Common myeloid progenitor, CD34-positive (primary cell): ENCODE measurements at regions not wholly inside any gene's neighbourhood (a gene's known extent, or its start where the extent isn't known, plus 50 kb on each side); places are given as distances from the start of the nearest gene placed in this dataset.
A peak's percentile ranks its signal among the peaks of the same experiment; 100 is the strongest.

Experiments used
- CTCF ChIA-PET: fragments of 350-600 bp; sonication (Branson Sonifier 250); formaldehyde crosslinking; loops from one replicate; lab custom pipeline; 2021; ENCODE audit warnings: antibody characterized with exemption; lab: Charles Lee
- POLR2A ChIA-PET: fragments of 350-600 bp; sonication (Branson Sonifier 250); formaldehyde crosslinking; loops from one replicate; lab custom pipeline; 2021; ENCODE audit warnings: antibody characterized with exemption; lab: Charles Lee
- DNase-seq, 3 donors: peaks; one replicate each; pipeline versions ENCODE4 v3.0.0 to v3.0.0-alpha.2; 2013
- H3K27ac ChIP-seq, 2 experiments: 1 replicate in 1 of 2; 2 replicates in 1 of 2; pipeline ENCODE4 v1.7.0; 2013; ENCODE audit warnings: inconsistent platforms in 2 of 2, low read length in 2 of 2, mild to moderate bottlenecking in 2 of 2, low read depth in 1 of 2, moderate library complexity in 1 of 2; ENCODE audit not compliant: severe bottlenecking in 2 of 2, insufficient read depth in 1 of 2, poor library complexity in 1 of 2
- H3K27me3 ChIP-seq, 5 experiments: replicated peaks in 2 of 5; 1 replicate in 3 of 5; 2 replicates in 2 of 5; pipeline versions ENCODE4 v1.6.1 to v1.7.0; 2013; ENCODE audit warnings: low read length in 4 of 5, mild to moderate bottlenecking in 2 of 5, moderate library complexity in 2 of 5, inconsistent platforms in 1 of 5; ENCODE audit not compliant: insufficient read depth in 5 of 5, control insufficient read depth in 4 of 5
- H3K36me3 ChIP-seq, 4 experiments: 1 replicate in 2 of 4; 2 replicates in 2 of 4; pipeline versions ENCODE4 v1.6.1 to v1.7.0; 2013; ENCODE audit warnings: low read length in 3 of 4, control low read depth in 1 of 4, mild to moderate bottlenecking in 1 of 4; ENCODE audit not compliant: control insufficient read depth in 4 of 4, insufficient read depth in 4 of 4
- H3K4me1 ChIP-seq, 4 experiments: 1 replicate in 3 of 4; 2 replicates in 1 of 4; pipeline versions ENCODE4 v1.6.1 to v1.7.1; 2013; ENCODE audit warnings: low read length in 3 of 4, mild to moderate bottlenecking in 3 of 4, control low read depth in 1 of 4, inconsistent platforms in 1 of 4, moderate library complexity in 1 of 4; ENCODE audit not compliant: control insufficient read depth in 4 of 4, insufficient read depth in 4 of 4; ENCODE audit errors: control extremely low read depth in 1 of 4
- H3K4me3 ChIP-seq, 7 experiments: 1 replicate in 4 of 7; 2 replicates in 3 of 7; pipeline versions ENCODE4 v1.5.1 to v1.7.0; 2013; ENCODE audit warnings: mild to moderate bottlenecking in 7 of 7, low read length in 6 of 7, moderate library complexity in 6 of 7, inconsistent platforms in 2 of 7, low read depth in 2 of 7, control low read depth in 1 of 7; ENCODE audit not compliant: insufficient read depth in 4 of 7, control insufficient read depth in 1 of 7; ENCODE audit errors: extremely low read depth in 1 of 7
- H3K9me3 ChIP-seq, 5 experiments: 1 replicate in 4 of 5; 2 replicates in 1 of 5; pipeline versions ENCODE4 v1.6.1 to v1.7.1; 2013; ENCODE audit warnings: low read length in 4 of 5, mild to moderate bottlenecking in 2 of 5, inconsistent platforms in 1 of 5, low read depth in 1 of 5, moderate library complexity in 1 of 5; ENCODE audit not compliant: control insufficient read depth in 4 of 5, insufficient read depth in 2 of 5; ENCODE audit errors: control extremely low read depth in 1 of 5
- WGBS: methylation state at CpG from one replicate; pipeline ENCODE4 v1.1.5; 2013; ENCODE audit not compliant: insufficient coverage; 5-methylcytosine and 5-hydroxymethylcytosine counted together

DNA sequence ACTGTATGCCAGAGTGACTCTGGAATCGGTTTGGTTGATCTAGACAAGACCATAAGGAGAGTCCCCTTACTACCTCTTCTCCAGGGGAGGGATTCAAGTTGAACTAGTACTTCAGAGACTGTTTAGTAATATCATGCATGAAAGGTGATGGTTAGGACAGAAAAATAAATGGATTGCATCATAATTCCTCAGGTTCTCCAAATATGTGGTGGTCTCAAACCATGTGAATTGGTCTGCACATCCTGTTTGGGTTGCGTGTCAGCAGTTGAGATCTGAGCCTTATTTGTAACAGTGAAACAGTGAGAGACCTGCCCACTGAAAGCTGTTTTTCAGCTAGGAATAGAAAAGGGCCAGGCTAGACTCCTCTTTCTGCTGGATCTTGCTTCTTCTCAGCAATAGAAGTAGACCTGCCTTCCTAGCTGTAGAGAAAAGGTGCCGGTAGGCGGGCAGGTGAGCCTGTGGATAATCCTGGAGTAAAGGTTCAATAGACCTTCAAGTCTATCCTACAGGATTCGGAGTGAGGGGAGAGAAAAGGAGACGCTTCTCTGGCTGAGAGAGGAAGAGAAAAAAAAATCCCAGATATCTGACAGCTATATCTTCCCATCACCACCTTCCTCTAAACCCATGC, 258.5 kb upstream of the E2F7 start:
- peak; percentile 1 to 65 (median 54) for DNase-seq
- ChIA-PET CTCF (interaction anchor here (1.3 to 3.4 kb wide), 3 partner anchors 8 to 172 kb away, joined by 3 to 14 read pairs (median 6); no protein-coding TSS in a partner anchor), POLR2A (no interaction called here)
- H3K27ac ChIP-seq, result no peak overlapping the region
- 80% methylated on average over 3 of the region's 6 CpGs for WGBS
- no peak overlapping the region for H3K4me3 ChIP-seq
- peaks cover 0 to 17% (median 9%) of the 10 kb centered on the region in 4 experiments for H3K4me1 ChIP-seq
- peaks cover 3 to 26% (median 10%) of the 10 kb centered on the region in 5 experiments for H3K27me3 ChIP-seq
- H3K9me3 ChIP-seq, result no peaks in the 10 kb centered on the region
- no peaks in the 10 kb centered on the region for H3K36me3 ChIP-seq

DNA sequence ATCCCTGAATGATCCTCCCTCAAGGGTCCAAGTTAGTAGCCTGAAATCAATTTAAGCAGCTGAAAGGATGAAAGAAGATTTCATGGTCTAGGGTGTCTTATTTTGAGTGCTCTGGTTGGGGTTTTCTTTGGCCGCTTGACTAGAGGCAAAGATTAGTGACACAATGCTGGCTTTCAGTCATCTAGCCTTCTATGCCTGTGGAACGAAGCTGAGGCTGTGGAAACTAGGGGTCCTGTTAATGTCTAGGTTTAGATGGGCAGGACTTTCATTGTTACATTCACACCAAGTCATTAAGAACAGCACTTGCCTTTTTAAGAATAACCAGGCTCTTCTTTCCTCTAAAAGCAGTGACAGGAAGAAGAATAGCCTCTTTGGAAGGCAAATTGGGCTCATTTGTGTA, 253.8 kb upstream of the E2F7 start:
- ChIA-PET CTCF (no interaction called here), POLR2A (no interaction called here)
- H3K27me3 ChIP-seq, result peaks cover 0 to 6% (median 0%) of the 10 kb centered on the region in 5 experiments
- WGBS, result 100% methylated on average over 1 of the region's 2 CpGs
- no peak overlapping the region for H3K27ac ChIP-seq
- peaks cover 0 to 1% (median 0%) of the 10 kb centered on the region in 5 experiments for H3K9me3 ChIP-seq
- H3K36me3 ChIP-seq, result no peaks in the 10 kb centered on the region
- peaks cover 0 to 4% (median 1%) of the 10 kb centered on the region in 4 experiments for H3K4me1 ChIP-seq
- no peak overlapping the region for H3K4me3 ChIP-seq
- no peak for DNase-seq

DNA sequence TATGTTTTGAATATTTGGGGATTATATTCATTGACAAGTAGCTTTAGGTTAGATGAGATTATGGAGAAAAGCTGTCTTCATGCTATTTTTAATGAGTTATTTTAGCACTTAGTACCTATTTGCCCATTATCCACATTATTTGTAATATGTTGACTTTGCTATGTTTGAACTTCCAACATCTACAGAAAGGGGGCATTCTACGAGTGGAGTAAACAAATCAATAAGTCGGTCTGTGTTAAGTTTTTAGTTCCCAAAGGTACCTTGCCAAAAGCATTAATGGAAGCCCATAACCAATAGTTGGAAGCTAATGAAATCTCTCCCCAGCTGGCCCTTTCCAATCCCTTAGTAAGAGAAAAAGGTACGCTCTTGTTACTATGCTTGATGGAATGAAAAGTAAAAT, 250.0 kb upstream of the E2F7 start:
- ChIA-PET POLR2A (no interaction called here), CTCF (interaction anchor here (3.1 kb wide), 1 partner anchor 9 kb away, joined by 14 read pairs; no protein-coding TSS in a partner anchor)
- no peak overlapping the region for H3K27ac ChIP-seq
- 100% methylated on average over 2 of the region's 3 CpGs for WGBS
- H3K9me3 ChIP-seq, result peaks cover 0 to 1% (median 0%) of the 10 kb centered on the region in 5 experiments
- H3K27me3 ChIP-seq, result no peaks in the 10 kb centered on the region
- no peak overlapping the region for H3K4me3 ChIP-seq
- no peaks in the 10 kb centered on the region for H3K36me3 ChIP-seq
- H3K4me1 ChIP-seq, result no peaks in the 10 kb centered on the region
- DNase-seq, result no peak

DNA sequence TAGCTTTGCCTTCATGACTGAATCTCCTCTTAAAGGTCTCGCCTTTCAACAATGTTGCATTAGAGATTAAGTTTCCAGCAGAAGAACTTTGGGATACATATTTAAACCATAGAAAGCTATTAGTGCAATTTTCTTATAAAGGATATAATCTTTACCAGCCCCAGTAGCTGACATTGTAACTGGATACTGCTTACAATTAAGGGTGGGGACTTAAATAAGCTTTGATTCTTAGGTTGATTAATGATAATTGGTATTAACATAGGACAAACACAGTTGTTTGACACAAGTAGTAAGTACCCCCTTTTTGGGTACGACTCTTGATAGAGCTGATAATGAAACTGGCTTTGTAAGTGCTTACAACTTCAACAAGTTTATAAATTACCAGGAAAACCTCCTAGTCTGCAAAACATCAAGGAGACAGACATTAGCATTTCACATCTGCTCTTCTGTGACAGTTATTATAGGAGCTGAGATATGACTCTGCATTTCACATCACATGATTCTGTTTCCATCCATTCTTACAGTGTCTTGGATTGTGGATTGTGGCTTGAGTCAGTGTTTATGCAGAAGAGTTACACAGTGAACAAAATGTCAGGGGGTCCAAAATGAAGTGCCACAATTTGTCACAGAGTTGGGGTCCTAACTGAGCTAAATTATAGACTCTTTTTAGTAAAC, 249.1 kb upstream of the E2F7 start:
- Histone ChIP-seq H3K4me3 (no peak overlapping the region), H3K27ac (no peak overlapping the region), H3K27me3 (no peaks in the 10 kb centered on the region), H3K36me3 (no peaks in the 10 kb centered on the region), H3K4me1 (no peaks in the 10 kb centered on the region), H3K9me3 (peaks cover 0 to 1% (median 0%) of the 10 kb centered on the region in 5 experiments)
- no CpG with 5 or more reads among the region's 2 CpGs for WGBS
- CTCF ChIA-PET, result interaction anchor here (3.1 kb wide), 1 partner anchor 10 kb away, joined by 14 read pairs; no protein-coding TSS in a partner anchor
- POLR2A ChIA-PET, result no interaction called here
- DNase-seq, result no peak

DNA sequence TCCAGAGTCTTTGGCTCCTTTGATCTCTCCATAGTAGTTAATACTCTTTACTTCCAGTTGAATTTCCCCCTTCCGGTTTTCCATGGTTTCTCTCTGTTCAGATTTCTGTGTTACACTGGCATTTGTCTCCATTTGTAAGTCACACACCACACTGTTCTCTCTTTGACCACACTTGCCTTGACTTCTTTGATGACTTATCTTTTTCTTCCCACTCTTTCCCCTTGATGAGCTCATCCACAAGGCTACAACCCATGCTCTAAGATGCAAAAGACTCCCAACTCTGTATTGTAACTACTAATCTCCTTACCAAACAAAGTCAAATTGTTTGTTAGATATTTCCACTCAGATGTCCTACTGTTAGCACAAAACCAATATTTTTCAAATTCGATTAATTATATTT, 242.7 kb upstream of the E2F7 start:
- Histone ChIP-seq H3K36me3 (no peaks in the 10 kb centered on the region), H3K27me3 (no peaks in the 10 kb centered on the region), H3K9me3 (no peaks in the 10 kb centered on the region), H3K4me1 (no peaks in the 10 kb centered on the region), H3K4me3 (no peak overlapping the region), H3K27ac (no peak overlapping the region)
- 100% methylated on average over 1 of the region's 2 CpGs for WGBS
- no peak for DNase-seq
- POLR2A ChIA-PET, result no interaction called here
- CTCF ChIA-PET, result no interaction called here

DNA sequence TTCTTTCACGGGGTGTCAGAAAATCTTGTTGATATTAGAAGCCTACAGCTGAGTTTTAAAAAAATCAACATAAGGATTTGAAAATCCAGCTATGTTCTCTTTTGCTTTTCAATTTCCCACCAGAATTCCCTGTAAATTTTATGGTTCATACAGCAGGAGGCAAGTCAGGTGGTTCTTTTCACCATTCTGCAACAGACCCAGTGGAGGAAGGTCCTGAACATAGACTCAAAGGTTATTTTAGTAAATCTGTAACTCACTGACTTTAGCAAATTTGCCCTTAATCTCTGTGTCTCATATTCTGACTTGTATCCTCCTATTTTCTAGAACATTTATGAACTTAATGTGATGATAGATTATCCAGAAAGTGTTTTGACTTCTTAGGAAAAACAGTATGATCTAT, 235.4 kb upstream of the E2F7 start:
- H3K9me3 ChIP-seq, result no peaks in the 10 kb centered on the region
- no peak for DNase-seq
- H3K27me3 ChIP-seq, result no peaks in the 10 kb centered on the region
- CTCF ChIA-PET, result no interaction called here
- POLR2A ChIA-PET, result no interaction called here
- H3K4me1 ChIP-seq, result no peaks in the 10 kb centered on the region
- WGBS, result no CpG with 5 or more reads among the region's 1 CpG
- H3K27ac ChIP-seq, result no peak overlapping the region
- no peaks in the 10 kb centered on the region for H3K36me3 ChIP-seq
- H3K4me3 ChIP-seq, result no peak overlapping the region
